ENCODE measurements at regions not wholly inside any gene's neighbourhood (a gene's known extent, or its start where the extent isn't known, plus 50 kb on each side); places are given as distances from the start of the nearest gene placed in this dataset.

DNA sequence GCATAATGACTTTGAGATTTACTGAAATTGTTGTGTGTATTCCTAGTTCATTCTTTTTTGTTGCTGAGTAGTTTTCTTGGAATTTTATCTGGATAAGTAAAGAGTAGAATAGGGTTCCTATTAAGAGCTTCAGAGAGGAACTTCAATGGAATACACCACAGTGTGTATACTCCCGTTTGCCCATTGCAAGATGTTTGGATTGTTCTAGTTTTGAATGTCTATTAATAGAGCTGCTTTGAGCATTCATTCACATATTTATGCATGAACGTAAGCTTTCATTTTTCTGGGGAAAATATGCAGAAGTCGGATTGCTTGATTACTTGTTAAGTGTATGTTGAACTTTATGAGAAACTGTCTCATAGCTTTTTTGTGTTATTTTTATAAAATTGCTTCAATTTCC is 580.5 kb downstream of the OTOL1 start:
- TF ChIP-seq CTCF (conservative IDR thresholded peaks at IDR 0.05; ENCODE audit: low read length), result no peak
- TF ChIP-seq EZH2phosphoT487 (IDR thresholded peaks at IDR 0.05; ENCODE audit: borderline replicate concordance, low read depth, low read length), result no peak

Data from OCI-LY7 (cell line).